ENCODE measurements at regions not wholly inside any gene's neighbourhood (a gene's known extent, or its start where the extent isn't known, plus 50 kb on each side); places are given as distances from the start of the nearest gene placed in this dataset.

DNA sequence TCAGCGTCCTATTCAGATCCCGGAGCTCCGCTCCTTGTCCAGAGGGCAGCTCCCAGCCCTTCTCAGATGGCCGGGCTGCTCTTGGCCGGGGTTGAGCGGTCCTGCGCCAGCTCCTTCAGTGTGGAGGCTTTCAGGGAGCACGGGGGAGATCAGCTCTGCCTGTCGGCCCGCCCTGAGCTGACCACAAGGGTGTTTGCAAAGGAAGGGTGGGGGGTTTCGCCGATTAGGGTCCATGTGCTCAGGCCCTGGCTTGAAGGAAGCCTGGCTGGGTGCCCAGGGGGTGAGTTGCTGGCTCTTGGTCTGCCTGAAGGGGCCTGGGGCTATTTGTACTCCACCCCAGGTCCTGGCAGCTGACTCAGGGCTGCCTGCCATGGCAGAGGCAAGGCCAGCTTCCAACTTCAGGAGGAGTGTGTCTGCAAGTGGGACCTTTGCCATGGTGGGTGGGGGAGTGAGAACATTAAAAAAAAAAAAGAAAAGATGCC is 250.1 kb upstream of the KLF4 start:
- no peaks in the 10 kb centered on the region for H3K36me3 ChIP-seq
- H3K27ac ChIP-seq = no peak overlapping the region
- H3K4me3 ChIP-seq = no peak overlapping the region
- H3K4me2 ChIP-seq = no peak overlapping the region
- no peaks in the 10 kb centered on the region for H3K9me3 ChIP-seq (replicated peaks in 1 of 11)
- no peak for TF ChIP-seq Cebpa-rat (IDR thresholded peaks at IDR 0.05)
- no peaks in the 10 kb centered on the region for H3K27me3 ChIP-seq
- peaks cover 0 to 18% (median 0%) of the 10 kb centered on the region in 10 experiments; a peak in 5 of 20 replicates for H3K4me1 ChIP-seq
- H4K20me1 ChIP-seq = no peaks in the 10 kb centered on the region
- H3K9ac ChIP-seq = no peak overlapping the region

DNA sequence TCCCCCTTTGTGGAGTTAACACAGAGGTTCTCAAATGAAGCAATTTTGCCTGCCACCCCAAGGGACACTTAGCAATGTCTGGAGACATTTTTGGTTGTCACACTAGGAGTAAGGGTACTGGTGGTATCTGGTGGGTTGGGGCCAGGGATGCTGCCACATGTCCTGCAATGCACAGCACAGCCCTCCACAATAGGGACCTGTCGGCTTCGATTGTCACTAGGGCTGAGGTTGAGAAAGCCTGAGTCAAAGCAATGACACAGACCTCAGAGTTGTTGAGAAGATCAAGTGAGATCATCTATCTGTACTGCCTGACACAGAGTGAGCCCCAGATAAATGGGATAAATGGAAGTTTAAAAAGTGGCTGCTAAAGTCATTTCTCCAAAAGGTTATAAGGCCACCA is 249.2 kb upstream of the KLF4 start:
- no peak overlapping the region for H3K9ac ChIP-seq
- H3K9me3 ChIP-seq (replicated peaks in 1 of 11) = no peaks in the 10 kb centered on the region
- H4K20me1 ChIP-seq = no peaks in the 10 kb centered on the region
- H3K4me1 ChIP-seq = peaks cover 0 to 18% (median 0%) of the 10 kb centered on the region in 10 experiments; a peak in 4 of 20 replicates
- no peak for TF ChIP-seq Cebpa-rat (IDR thresholded peaks at IDR 0.05)
- no peaks in the 10 kb centered on the region for H3K27me3 ChIP-seq
- peak overlapping the region in 1 of 11 experiments; percentile 18; a peak in 1 of 22 replicates for H3K27ac ChIP-seq
- H3K4me2 ChIP-seq = peak overlapping the region in 2 of 11 experiments; percentile 14 to 33; a peak in 2 of 22 replicates
- H3K36me3 ChIP-seq = no peaks in the 10 kb centered on the region
- no peak overlapping the region for H3K4me3 ChIP-seq

DNA sequence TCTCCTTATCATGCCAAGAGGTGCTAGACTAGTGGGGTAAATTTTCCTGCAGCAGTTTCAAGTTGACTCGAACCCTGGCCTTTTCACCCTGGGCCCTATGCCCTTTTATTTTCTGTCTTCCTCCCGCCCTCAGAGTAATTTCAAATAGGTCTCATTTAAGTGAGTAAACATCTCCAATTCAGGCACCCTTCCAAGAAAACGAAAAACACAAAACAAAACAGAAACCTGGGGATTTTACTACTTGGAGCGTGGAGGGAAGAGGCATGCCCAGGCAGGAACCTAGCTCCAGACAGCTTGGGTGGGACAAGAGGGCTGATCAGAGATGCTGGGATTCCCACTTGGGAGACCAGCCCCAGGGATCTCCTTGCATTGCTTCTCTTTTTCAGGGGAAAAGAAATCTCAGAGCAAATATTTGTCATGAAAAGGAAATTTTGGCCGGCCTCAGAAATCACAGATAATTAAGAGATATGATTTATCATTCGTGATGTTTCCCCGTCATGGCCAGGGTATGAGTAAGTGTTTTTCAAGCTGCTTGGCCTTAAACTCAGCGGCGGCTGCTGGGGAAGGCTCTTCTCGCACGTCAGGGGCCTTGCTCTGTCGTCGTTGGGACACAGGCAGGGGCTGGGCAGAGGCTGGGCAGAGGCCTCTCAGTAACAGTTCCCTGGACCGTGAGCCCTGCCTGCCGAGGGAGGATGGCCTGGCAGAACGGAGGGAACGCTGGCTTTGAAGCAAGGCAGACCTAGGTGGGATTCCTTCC is 248.6 kb upstream of the KLF4 start:
- no peak for TF ChIP-seq Cebpa-rat (IDR thresholded peaks at IDR 0.05)
- Histone ChIP-seq H3K27ac (peak overlapping the region in 3 of 11 experiments; percentile 9 to 21 (median 18); a peak in 3 of 22 replicates), H3K4me1 (peaks cover 0 to 24% (median 0%) of the 10 kb centered on the region in 10 experiments; a peak in 7 of 20 replicates), H3K27me3 (no peaks in the 10 kb centered on the region), H3K9ac (no peak overlapping the region; a peak in 1 of 22 replicates), H4K20me1 (no peaks in the 10 kb centered on the region), H3K36me3 (no peaks in the 10 kb centered on the region), H3K9me3 (replicated peaks in 1 of 11) (no peaks in the 10 kb centered on the region), H3K4me2 (peak overlapping the region in 3 of 11 experiments; percentile 14 to 33 (median 20); a peak in 3 of 22 replicates), H3K4me3 (no peak overlapping the region)

DNA sequence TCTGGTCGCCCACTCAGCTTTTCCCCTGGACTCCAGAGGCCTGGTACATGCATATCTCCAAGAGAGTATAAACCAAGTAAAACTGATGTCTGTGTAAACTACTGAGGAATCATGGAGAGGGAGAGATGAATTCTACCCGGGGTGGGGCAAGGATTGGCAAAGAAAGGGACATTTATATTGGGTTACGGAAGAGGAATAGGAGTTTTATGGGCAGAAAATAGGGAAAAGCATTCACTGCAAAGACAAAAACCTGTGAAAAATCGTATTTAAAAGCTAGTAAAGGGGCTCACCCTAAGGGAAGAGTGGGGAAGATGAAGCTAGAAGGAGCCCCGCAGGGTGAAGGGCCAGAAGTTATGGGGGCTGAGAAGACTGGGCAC is 248.0 kb upstream of the KLF4 start:
- TF ChIP-seq Cebpa-rat (IDR thresholded peaks at IDR 0.05) = no peak
- no peaks in the 10 kb centered on the region for H3K27me3 ChIP-seq
- H3K4me1 ChIP-seq = peaks cover 0 to 29% (median 0%) of the 10 kb centered on the region in 10 experiments; a peak in 7 of 20 replicates
- no peak overlapping the region; a peak in 1 of 22 replicates for H3K9ac ChIP-seq
- no peaks in the 10 kb centered on the region for H3K36me3 ChIP-seq
- H4K20me1 ChIP-seq = no peaks in the 10 kb centered on the region
- H3K4me2 ChIP-seq = peak overlapping the region in 2 of 11 experiments; percentile 4 to 20; a peak in 2 of 22 replicates
- H3K4me3 ChIP-seq = no peak overlapping the region
- no peaks in the 10 kb centered on the region for H3K9me3 ChIP-seq (replicated peaks in 1 of 11)
- peak overlapping the region in 1 of 11 experiments; percentile 9; a peak in 1 of 22 replicates for H3K27ac ChIP-seq

DNA sequence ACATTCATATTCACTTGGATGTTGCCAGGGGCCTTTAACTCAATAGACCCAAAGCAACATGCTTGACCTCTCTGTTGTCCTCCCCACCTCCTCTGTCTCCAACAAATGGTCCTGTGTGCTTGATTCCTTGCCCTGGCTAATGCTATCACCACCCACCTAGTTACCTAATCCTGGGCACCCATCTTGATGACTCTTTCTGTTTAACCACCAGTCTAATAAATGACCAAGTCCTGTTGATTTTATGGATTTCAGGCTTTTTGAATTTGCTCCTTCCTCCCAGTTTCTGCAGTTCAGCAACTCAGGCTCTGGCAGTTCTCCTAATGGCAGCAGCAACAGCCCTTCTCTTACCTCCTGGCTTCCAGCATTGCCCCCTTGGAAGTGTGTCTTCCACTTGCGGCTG is 246.3 kb upstream of the KLF4 start:
- TF ChIP-seq Cebpa-rat (IDR thresholded peaks at IDR 0.05) = no peak
- Histone ChIP-seq H3K4me2 (no peak overlapping the region), H3K27me3 (no peaks in the 10 kb centered on the region), H3K36me3 (no peaks in the 10 kb centered on the region), H4K20me1 (no peaks in the 10 kb centered on the region), H3K27ac (no peak overlapping the region), H3K4me3 (no peak overlapping the region), H3K4me1 (peaks cover 0 to 30% (median 0%) of the 10 kb centered on the region in 10 experiments; a peak in 7 of 20 replicates), H3K9me3 (replicated peaks in 1 of 11) (no peaks in the 10 kb centered on the region), H3K9ac (no peak overlapping the region)

DNA sequence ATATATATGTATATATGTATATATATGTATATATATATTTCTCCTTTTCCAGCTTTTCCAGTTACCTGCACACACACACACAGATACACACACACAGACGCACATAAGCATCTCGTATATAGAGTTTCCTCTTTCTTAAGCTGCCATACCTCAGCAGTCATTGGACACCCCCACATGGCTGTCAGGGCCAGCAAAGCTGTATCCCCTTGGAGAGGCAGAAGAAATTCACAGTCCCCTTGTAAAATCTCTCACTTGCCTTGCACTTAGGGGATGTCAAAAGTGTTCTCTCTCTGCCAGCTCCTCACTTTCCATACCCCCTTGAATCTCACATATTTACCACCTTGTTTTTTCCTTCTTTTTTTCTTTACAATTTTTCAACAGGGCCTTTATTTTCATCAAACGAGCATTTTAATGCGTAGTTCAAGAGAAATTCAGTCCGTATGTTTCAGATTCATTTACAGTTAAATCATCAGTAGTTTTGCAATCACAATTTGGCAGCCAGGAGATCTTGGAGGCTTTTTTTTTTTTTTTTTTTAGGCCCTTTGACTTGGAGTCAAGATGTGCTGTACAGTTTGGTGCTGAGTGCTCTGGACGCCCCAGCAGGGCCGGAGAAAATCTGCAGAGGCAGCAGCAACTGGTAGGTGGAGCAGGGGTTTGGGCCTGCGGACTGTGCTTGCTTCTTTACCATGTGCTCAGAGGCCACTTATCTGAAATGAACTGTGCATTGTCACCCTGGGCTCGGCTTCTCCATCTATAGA is 244.9 kb upstream of the KLF4 start:
- TF ChIP-seq Cebpa-rat (IDR thresholded peaks at IDR 0.05) = no peak
- Histone ChIP-seq H3K4me2 (no peak overlapping the region), H3K4me1 (peaks cover 0 to 30% (median 0%) of the 10 kb centered on the region in 10 experiments; a peak in 7 of 20 replicates), H4K20me1 (no peaks in the 10 kb centered on the region), H3K9me3 (replicated peaks in 1 of 11) (no peaks in the 10 kb centered on the region), H3K36me3 (no peaks in the 10 kb centered on the region), H3K27me3 (no peaks in the 10 kb centered on the region), H3K27ac (no peak overlapping the region), H3K9ac (no peak overlapping the region), H3K4me3 (no peak overlapping the region)

DNA sequence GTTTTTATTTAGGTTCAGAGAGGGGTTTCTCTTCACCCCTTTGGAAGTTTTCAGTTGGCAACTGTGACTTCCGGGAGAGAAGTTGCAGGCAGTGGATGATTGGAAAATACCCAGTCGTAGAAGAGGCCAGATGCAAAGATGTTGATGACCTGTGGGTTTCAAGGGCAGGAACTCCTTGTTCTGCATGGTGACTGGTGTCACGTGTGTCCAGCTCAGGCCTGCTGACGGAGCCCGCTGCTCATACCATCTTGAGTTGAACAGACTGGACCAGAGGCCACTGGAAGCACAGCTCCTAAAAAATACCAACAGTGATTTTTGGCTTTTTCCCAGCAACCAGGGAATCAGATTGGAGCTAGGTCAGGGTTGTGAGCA is 243.9 kb upstream of the KLF4 start:
- H3K9ac ChIP-seq = 0 out of 22 replicates have a peak overlapping the region, but pooled peaks of 1 of the 11 experiments have one; percentile 32
- H4K20me1 ChIP-seq = no peaks in the 10 kb centered on the region
- peak overlapping the region in 2 of 11 experiments; percentile 25; a peak in 2 of 22 replicates for H3K27ac ChIP-seq
- peak overlapping the region in 4 of 11 experiments; percentile 2 to 72 (median 52); a peak in 6 of 22 replicates for H3K4me2 ChIP-seq
- H3K36me3 ChIP-seq = no peaks in the 10 kb centered on the region
- H3K27me3 ChIP-seq = no peaks in the 10 kb centered on the region
- no peak for TF ChIP-seq Cebpa-rat (IDR thresholded peaks at IDR 0.05)
- no peak overlapping the region for H3K4me3 ChIP-seq
- H3K9me3 ChIP-seq (replicated peaks in 1 of 11) = no peaks in the 10 kb centered on the region
- H3K4me1 ChIP-seq = peaks cover 0 to 26% (median 0%) of the 10 kb centered on the region in 10 experiments; a peak in 7 of 20 replicates

DNA sequence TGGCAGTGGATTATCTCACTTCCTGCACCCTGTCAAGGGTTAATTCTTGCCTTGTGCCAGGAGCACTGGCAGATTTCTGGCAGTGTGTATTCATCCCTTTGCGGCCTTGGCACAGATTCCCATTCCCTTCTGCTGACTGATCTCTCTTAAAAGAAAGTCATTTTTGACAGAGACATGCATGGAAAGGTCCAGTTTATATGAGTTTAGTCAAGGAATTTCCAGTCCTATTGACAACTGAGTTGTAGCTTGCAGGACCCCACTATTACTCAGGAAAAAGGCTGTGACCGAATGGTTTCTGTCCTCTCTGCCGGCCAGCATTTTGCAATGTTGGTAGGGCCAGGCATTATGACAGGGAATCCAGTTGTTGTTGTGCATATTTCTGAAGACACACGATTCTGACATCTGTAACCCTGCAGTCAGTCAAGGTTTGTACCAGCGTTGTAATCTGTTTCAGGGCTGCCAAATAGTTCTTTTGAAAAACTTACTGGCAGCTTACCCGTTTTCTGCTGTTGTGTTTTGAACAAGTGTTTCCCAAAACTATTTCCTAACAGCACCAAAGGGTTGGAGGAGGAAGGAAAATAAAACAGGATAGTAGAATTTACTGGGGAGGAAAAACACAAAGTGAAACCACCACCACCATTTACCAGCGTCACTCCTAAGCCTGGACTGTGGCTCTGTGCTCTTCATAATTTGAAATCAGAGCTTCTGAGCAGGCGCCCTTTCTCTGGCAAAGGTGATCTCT is 243.4 kb upstream of the KLF4 start:
- no peaks in the 10 kb centered on the region for H4K20me1 ChIP-seq
- no peak overlapping the region for H3K4me3 ChIP-seq
- peak overlapping the region in 4 of 11 experiments; percentile 2 to 72 (median 52); a peak in 6 of 22 replicates for H3K4me2 ChIP-seq
- no peaks in the 10 kb centered on the region for H3K27me3 ChIP-seq
- H3K9ac ChIP-seq = 0 out of 22 replicates have a peak overlapping the region, but pooled peaks of 1 of the 11 experiments have one; percentile 32
- no peaks in the 10 kb centered on the region for H3K36me3 ChIP-seq
- TF ChIP-seq Cebpa-rat (IDR thresholded peaks at IDR 0.05) = no peak
- peaks cover 0 to 21% (median 0%) of the 10 kb centered on the region in 10 experiments; a peak in 7 of 20 replicates for H3K4me1 ChIP-seq
- H3K27ac ChIP-seq = peak overlapping the region in 2 of 11 experiments; percentile 25; a peak in 2 of 22 replicates
- no peaks in the 10 kb centered on the region for H3K9me3 ChIP-seq (replicated peaks in 1 of 11)

Data from BLaER1 treated with 17β-estradiol and CSF1 and Interleukin-3, amounts not matched to agents 10 nM and 100 nM (cell line).